ENCODE measurements at regions not wholly inside any gene's neighbourhood (a gene's known extent, or its start where the extent isn't known, plus 50 kb on each side); places are given as distances from the start of the nearest gene placed in this dataset.

DNA sequence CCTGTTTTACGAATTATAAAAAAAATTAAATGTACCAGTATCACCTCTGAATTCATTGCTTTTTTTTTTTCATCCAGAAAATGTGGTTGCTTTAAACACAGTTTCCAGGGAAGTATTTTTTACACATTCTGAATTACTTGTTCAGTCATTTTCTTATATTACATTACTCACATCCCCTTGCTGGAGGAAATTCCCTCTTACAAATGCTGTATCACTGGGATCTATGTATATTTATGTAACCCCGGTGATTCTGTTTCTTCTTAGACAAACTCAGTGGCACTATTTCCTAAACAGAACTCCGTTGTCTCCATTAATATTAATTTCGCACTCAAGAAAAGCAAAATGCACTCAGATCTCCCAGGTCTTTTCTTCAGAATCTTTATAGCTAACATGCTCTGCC, 1078.5 kb upstream of the ZEB2 start:
- no peak for TF ChIP-seq EP300 (IDR thresholded peaks at IDR 0.05)
- no peak for TF ChIP-seq CTCF (IDR thresholded peaks at IDR 0.05)
- TF ChIP-seq POLR2A (IDR thresholded peaks at IDR 0.05): no peak

Data from sigmoid colon (tissue), 4 donors.